ENCODE measurements at regions not wholly inside any gene's neighbourhood (a gene's known extent, or its start where the extent isn't known, plus 50 kb on each side); places are given as distances from the start of the nearest gene placed in this dataset.
"Not testable (repeated sequence)": the region's sequence is repeated elsewhere in the genome, so short reads cannot be mapped to it uniquely, and the experiment has no call there.

- no peak for DNase-seq (ENCODE audit: low spot score)
- intact Hi-C loops (cut with DNase I) = no loop called here
Measured at GRCh38 chr7:82629583-82629982, 186.0 kb upstream of the CACNA2D1 start.

- intact Hi-C loops (cut with DNase I) = no loop called here
- no peak for DNase-seq (ENCODE audit: low spot score)
Measured at GRCh38 chr7:82625377-82625776, 181.8 kb upstream of the CACNA2D1 start.

- intact Hi-C loops (cut with DNase I) = no loop called here
- no peak for DNase-seq (ENCODE audit: low spot score)
Measured at GRCh38 chr7:82624965-82625364, 181.4 kb upstream of the CACNA2D1 start.

- DNase-seq (ENCODE audit: low spot score) = no peak
- intact Hi-C loops (cut with DNase I) = no loop called here
Measured at GRCh38 chr7:82624337-82624736, 180.8 kb upstream of the CACNA2D1 start.

GRCh38 chr7:82623812-82624211 is 180.2 kb upstream of the CACNA2D1 start:
- no peak for DNase-seq (ENCODE audit: low spot score)
- intact Hi-C loops (cut with DNase I) = no loop called here

- DNase-seq (ENCODE audit: low spot score) = no peak
- intact Hi-C loops (cut with DNase I) = no loop called here
Measured at GRCh38 chr7:82617156-82617555, 173.6 kb upstream of the CACNA2D1 start.

- no peak for DNase-seq (ENCODE audit: low spot score)
- intact Hi-C loops (cut with DNase I) = no loop called here
Measured at GRCh38 chr7:82616059-82616728, 172.6 kb upstream of the CACNA2D1 start.

- intact Hi-C loops (cut with DNase I) = no loop called here
- DNase-seq (ENCODE audit: low spot score) = no peak
Measured at GRCh38 chr7:82615527-82615926, 171.9 kb upstream of the CACNA2D1 start.

- no peak for DNase-seq (ENCODE audit: low spot score)
- intact Hi-C loops (cut with DNase I) = loop anchor here (5.0 to 10.0 kb wide), 2 partner anchors 118 to 565 kb away; no protein-coding TSS in a partner anchor
Measured at GRCh38 chr7:82609746-82610145, 166.2 kb upstream of the CACNA2D1 start.

GRCh38 chr7:82605247-82605864 is 161.8 kb upstream of the CACNA2D1 start:
- intact Hi-C loops (cut with DNase I) = loop anchor here (5.0 to 10.0 kb wide), 2 partner anchors 122 to 561 kb away; no protein-coding TSS in a partner anchor
- no peak for DNase-seq (ENCODE audit: low spot score)

GRCh38 chr7:82602066-82602465 is 158.5 kb upstream of the CACNA2D1 start:
- no peak for DNase-seq (ENCODE audit: low spot score)
- intact Hi-C loops (cut with DNase I) = loop anchor here (10.0 kb wide), 1 partner anchor 557 kb away; no protein-coding TSS in a partner anchor

- intact Hi-C loops (cut with DNase I) = loop anchor here (10.0 kb wide), 1 partner anchor 556 kb away; no protein-coding TSS in a partner anchor
- no peak for DNase-seq (ENCODE audit: low spot score)
Measured at GRCh38 chr7:82600531-82600930, 157.0 kb upstream of the CACNA2D1 start.

- intact Hi-C loops (cut with DNase I) = loop anchor here (10.0 kb wide), 1 partner anchor 555 kb away; no protein-coding TSS in a partner anchor
- DNase-seq (ENCODE audit: low spot score) = no peak
Measured at GRCh38 chr7:82599895-82600294, 156.3 kb upstream of the CACNA2D1 start.

- DNase-seq (ENCODE audit: low spot score) = no peak
- intact Hi-C loops (cut with DNase I) = no loop called here
Measured at GRCh38 chr7:82598958-82599357, 155.4 kb upstream of the CACNA2D1 start.

GRCh38 chr7:82595795-82596194 is 152.2 kb upstream of the CACNA2D1 start:
- intact Hi-C loops (cut with DNase I); DNase-seq (ENCODE audit: low spot score): not testable (repeated sequence)

- no peak for DNase-seq (ENCODE audit: low spot score)
- intact Hi-C loops (cut with DNase I) = no loop called here
Measured at GRCh38 chr7:82595176-82595575, 151.6 kb upstream of the CACNA2D1 start.

- DNase-seq (ENCODE audit: low spot score) = no peak
- intact Hi-C loops (cut with DNase I) = no loop called here
Measured at GRCh38 chr7:82594665-82595064, 151.1 kb upstream of the CACNA2D1 start.

GRCh38 chr7:82593780-82594179 is 150.2 kb upstream of the CACNA2D1 start:
- no peak for DNase-seq (ENCODE audit: low spot score)
- intact Hi-C loops (cut with DNase I) = no loop called here

- intact Hi-C loops (cut with DNase I) = no loop called here
- no peak for DNase-seq (ENCODE audit: low spot score)
Measured at GRCh38 chr7:82592416-82592815, 148.8 kb upstream of the CACNA2D1 start.

- intact Hi-C loops (cut with DNase I) = loop anchor here (10.0 kb wide), 3 partner anchors 134 to 1094 kb away; partner anchors contain the start of gene CACNA2D1
- no peak for DNase-seq (ENCODE audit: low spot score)
Measured at GRCh38 chr7:82579047-82579446, 135.5 kb upstream of the CACNA2D1 start.

- intact Hi-C loops (cut with DNase I) = loop anchor here (10.0 kb wide), 3 partner anchors 134 to 1094 kb away; partner anchors contain the start of gene CACNA2D1
- DNase-seq (ENCODE audit: low spot score) = no peak
Measured at GRCh38 chr7:82578430-82578829, 134.9 kb upstream of the CACNA2D1 start.

Measured in cardiac septum (tissue), 1 donor.